ENCODE measurements at regions not wholly inside any gene's neighbourhood (a gene's known extent, or its start where the extent isn't known, plus 50 kb on each side); places are given as distances from the start of the nearest gene placed in this dataset.
"Not testable (repeated sequence)": the region's sequence is repeated elsewhere in the genome, so short reads cannot be mapped to it uniquely, and the experiment has no call there.

- DNase-seq (ENCODE audit: low spot score) = no peak
- intact Hi-C loops (cut with DNase I) = no loop called here
Measured at GRCh38 chr10:44281089-44281613, 103.7 kb downstream of the CXCL12 start.

DNA sequence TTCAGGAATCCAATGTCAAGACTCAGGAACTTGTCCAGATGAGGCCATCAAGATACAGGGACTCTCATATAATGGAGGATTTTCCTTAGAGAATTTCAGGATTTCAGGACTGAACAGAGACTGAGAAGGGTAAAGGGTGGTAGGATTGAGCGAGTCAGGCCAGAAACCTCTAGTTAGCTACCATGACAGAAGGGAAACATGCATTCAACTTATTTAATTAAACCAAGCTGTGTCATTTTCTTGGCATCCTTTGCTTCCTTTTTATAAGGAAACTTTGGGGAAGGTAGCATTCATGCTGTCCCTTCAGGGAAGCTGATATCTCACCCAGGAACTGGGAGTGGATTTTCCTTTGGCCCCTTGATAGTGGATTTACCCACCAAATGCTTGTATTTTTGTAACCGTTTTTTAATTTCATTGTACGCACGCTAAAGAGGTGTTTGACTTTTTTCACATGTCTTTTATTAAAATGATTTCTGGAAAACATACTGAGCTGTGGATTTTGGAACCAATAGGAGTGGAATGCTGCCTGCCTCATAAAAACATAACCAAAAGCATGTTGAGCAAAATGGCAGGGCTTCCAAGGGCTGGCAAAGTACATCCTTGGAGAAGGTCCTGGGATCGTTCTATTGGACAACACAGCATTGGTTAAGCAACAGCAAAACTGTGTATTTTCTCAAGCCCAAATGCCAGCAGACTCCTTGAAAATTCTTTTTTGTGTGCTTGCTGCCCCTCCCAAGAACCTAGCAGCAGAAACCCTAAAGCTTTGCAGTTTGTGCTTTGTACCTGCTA is 104.5 kb downstream of the CXCL12 start:
- no peak for DNase-seq (ENCODE audit: low spot score)
- intact Hi-C loops (cut with DNase I) = no loop called here

- no peak for DNase-seq (ENCODE audit: low spot score)
- intact Hi-C loops (cut with DNase I) = no loop called here
Measured at GRCh38 chr10:44279426-44280126, 105.3 kb downstream of the CXCL12 start.

DNA sequence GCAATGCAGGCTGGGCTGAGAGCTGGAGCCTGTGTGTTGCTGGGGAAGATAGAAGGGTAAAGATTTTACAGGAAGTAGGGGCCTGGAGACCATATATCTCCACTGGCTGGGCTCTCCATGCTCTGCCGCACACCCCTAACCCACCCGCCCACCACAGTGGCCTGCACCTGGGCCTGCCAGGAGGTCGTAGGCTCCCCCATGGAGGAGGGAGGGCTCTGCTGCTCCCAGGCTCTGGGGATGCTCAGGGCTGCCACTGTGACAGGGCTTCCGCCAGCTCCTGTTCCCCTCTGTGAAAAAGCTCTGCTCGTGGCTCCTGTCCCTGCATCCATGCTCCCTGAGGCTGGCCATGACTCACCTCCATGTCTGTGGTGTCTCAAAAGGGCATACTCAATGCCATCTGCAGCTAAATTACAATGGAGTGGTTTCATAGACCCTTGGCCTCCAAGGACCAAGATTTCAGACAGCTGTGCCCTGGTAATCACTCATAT is 106.0 kb downstream of the CXCL12 start:
- intact Hi-C loops (cut with DNase I) = no loop called here
- DNase-seq (ENCODE audit: low spot score) = no peak

GRCh38 chr10:44268435-44268948 is 116.4 kb downstream of the CXCL12 start:
- intact Hi-C loops (cut with DNase I) = not testable (repeated sequence)

DNA sequence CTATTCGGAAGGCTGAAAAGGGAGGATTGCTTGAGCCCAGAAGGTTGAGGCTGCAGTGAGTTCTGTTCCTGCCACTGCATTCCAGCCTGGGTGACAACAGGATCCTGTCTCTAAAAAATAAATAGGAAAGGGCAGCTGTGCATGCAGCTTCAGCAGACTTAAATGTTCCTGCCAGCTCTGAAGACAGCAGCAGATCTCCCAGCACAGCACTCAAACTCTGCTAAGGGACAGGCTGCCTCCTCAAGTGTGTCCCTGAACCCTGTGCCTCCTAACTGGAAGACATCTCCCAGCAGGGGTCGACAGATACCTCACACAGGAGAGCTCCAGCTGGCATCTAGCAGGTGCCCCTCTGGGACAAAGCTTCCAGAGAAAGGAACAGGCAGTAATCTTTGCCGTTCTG is 117.9 kb downstream of the CXCL12 start:
- DNase-seq (ENCODE audit: low spot score) = no peak
- intact Hi-C loops (cut with DNase I) = no loop called here

More at GRCh38 chr10:44268435-44268948, 116.4 kb downstream of the CXCL12 start:
- not testable (repeated sequence) for DNase-seq (ENCODE audit: low spot score)

DNA sequence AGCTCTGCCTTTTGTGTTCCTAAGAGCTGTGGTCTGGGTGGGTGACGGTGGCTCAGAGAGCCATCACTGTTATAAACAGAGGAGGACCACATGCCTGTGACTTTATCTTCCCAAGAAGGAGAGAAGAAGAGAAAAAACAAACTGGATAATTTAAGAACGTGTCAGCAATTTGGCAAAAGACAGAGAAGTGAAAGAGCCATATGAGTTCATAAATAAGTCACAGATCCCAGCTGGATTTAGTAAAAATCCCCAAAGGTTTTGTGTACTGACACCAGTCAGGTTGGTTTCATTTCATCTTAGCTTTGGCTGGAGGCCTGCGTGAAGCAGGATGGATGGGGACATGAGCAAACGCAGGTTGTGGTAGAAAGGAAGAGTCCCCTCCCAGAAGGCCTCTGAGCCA is 120.7 kb downstream of the CXCL12 start:
- no peak for DNase-seq (ENCODE audit: low spot score)
- intact Hi-C loops (cut with DNase I) = no loop called here

DNA sequence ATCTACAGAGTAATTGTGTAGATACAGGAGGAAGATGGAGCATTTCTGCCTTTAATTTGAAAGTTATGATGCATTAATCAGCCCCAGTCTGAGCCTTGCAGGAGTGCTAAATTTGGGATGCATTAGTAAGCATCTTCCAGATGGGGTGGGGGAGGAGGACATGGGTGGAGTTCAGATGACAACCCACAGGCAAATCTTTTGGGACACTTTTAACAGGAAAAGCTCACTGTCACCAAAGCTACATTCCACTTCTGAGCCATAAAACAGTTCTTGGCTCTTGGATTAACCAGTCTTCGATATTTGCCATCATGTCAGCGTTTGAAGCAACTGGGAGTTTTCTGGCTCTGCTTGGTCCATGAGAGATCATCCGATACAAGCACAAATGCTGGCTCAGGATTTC is 121.1 kb downstream of the CXCL12 start:
- intact Hi-C loops (cut with DNase I) = no loop called here
- DNase-seq (ENCODE audit: low spot score) = no peak

- intact Hi-C loops (cut with DNase I) = no loop called here
- DNase-seq (ENCODE audit: low spot score) = no peak
Measured at GRCh38 chr10:44262551-44263251, 122.2 kb downstream of the CXCL12 start.

DNA sequence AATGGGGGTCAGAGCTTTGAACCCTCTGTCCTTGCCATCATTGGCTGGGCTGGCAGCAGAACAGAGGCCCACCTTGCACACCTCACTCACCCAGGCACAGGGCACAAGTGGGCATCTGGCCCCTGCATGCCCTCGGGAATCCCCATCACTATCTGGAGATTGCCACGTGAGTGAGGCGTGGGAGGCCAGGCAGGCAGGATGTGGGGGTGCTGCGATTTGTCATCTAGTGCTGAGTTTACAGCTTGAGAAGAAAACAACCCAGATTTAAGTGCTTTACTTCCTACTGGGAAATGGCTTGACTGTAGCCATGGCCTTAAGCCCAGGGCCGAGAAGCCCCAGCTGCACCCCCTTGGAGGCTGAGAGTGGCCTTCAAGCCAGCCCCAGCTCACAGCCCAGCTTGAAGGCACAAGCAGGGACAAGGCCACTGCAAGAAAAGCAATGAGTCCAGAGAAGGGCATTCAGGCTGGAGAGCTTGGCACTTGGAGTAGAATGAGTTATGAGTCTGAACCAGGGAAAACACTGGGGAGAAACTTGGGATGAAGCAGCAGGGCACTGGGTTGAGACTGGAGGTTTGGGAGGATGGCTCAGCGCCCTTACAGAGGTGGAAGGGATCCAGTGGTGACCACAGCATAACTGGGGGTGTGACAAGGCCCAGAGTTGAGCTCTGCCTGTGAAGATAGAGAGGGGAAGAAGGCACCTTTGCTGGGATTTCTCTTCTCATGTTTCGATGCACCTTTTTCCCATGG is 123.0 kb downstream of the CXCL12 start:
- DNase-seq (ENCODE audit: low spot score) = no peak
- intact Hi-C loops (cut with DNase I) = no loop called here

- peak; percentile 81 for DNase-seq (ENCODE audit: low spot score)
- intact Hi-C loops (cut with DNase I) = no loop called here
Measured at GRCh38 chr10:44261296-44261695, 123.6 kb downstream of the CXCL12 start.

DNA sequence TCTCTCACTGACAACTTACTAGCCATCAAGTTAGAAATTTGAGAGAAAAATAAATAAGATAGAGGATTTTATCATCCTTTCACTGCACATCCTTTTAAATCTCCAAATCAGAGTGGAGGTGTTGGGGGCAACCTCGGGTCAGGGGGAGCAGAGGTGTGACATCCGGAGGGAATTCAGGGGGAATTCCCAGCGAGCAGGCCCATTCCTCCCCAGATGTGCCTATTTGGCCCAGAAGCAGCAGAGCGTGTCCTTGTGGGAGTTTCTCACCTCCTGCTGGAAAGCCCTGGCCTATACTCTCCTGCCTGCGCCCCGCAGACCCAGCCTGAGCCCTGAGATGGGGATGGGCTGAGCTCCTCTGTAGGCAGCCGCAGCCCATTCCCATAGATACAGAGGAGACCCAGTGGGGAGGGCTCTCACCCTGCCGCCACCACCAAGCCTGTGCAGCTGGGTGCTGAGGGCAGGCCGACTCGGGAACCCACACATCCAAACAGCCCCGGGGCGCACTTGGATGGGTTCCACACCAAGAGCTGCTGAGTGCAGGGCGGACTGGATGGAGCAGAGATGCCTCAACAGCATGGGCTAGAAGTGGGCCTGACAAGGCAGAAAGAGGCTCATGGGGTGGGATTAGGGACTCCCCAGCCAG is 124.5 kb downstream of the CXCL12 start:
- no peak for DNase-seq (ENCODE audit: low spot score)
- intact Hi-C loops (cut with DNase I) = no loop called here

DNA sequence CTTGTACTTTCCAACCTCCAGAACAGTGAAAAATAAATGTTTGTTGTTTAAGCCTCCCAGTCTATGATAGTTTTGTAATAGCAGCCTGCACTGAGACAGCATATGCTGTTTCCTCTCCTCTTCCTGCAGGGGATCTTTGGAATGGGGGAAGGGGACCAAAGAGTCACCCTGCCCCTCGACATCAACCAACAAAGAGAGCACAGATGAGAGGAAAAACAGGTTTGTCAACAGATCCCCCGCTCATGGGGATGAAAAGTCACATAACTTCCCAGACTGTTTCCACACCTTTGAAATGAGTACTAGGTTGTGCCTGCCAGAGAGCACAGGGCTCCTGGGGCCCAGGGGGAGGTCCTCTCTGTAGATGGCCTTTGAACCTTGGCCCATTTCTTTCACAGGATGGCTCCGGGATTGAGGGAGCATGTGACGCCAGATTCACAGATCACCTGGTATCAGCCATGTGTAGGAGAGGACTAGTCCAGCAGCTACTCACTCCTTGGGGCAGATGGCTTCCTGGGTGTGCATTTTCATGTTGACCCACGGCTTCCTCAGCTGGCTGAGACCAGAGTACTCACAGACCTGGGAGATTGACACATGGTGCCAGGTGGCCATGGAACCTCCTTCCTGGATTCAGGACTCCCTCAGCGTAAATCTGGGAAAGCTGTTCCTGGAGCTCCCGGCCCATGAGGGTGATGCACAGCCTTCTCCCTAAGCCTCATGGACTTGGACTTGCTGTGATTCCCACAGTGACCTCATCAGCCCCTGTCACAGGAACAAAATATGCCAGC is 125.6 kb downstream of the CXCL12 start:
- intact Hi-C loops (cut with DNase I) = no loop called here
- no peak for DNase-seq (ENCODE audit: low spot score)

DNA sequence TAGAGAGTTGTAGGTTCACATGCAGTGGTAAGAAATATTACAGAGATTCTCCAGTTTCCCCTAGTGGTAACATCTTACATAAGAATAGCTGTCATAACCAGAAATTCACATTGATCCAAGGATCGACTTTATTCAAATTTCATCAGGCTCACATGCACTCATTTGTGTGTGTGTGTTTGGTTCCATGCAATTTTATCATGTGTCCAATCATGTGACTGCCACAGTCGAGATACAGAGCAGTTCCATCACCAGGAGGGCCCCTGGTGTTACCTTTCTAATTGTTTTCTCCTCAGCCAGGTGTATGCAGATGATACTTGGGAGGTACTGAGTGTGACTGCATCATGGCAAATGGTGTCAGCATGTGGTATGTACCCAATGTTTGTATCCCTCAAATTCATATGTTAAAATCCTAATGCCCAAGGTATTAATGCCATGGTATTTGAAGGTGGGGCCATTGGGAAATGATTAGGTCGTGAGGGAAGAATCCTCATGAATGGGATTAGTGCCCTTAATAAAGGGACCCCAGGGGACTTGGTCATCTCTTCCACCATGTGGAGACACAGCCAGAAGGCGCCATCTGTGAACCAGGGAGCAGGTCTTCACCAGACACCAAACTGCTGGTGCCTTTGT is 126.3 kb downstream of the CXCL12 start:
- DNase-seq (ENCODE audit: low spot score) = no peak
- intact Hi-C loops (cut with DNase I) = no loop called here

DNA sequence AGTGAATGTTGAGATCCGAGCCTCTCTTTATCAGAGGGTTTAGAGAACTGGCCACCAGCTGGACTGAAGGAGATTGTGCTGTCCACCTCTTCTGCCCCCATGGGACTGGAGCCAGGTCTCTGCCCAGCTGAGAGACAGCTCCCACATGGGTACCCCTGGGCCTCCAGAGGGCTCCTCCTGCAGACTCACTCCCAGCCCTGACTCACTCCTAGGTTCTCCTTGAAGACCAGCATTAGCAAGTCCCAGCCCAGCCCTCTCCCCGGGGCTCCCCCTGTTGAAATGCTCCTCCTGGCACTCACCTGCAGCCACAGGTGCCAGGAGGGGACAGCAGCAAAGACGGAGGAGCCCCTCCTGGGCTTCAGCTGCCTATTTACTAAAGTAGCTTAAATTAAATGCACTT is 126.9 kb downstream of the CXCL12 start:
- DNase-seq (ENCODE audit: low spot score) = no peak
- intact Hi-C loops (cut with DNase I) = no loop called here

GRCh38 chr10:44253769-44254462 is 131.0 kb downstream of the CXCL12 start:
- intact Hi-C loops (cut with DNase I) = no loop called here
- DNase-seq (ENCODE audit: low spot score) = no peak

GRCh38 chr10:44252631-44253030 is 132.3 kb downstream of the CXCL12 start:
- intact Hi-C loops (cut with DNase I); DNase-seq (ENCODE audit: low spot score): not testable (repeated sequence)
